Spinal cord (tissue), 9 donors: ENCODE measurements at regions not wholly inside any gene's neighbourhood (a gene's known extent, or its start where the extent isn't known, plus 50 kb on each side); places are given as distances from the start of the nearest gene placed in this dataset.
A peak's percentile ranks its signal among the peaks of the same experiment; 100 is the strongest.

Experiments used
- DNase-seq, 6 donors: peaks; one replicate each; pipeline versions ENCODE4 v3.0.0 to v3.0.0-alpha.2; 2013 to 2015; ENCODE audit warnings: low spot score in 6 of 6, low read depth in 4 of 6
- H3K27ac ChIP-seq: one replicate; pipeline ENCODE4 v1.5.1; 2013; ENCODE audit warnings: low read depth, low read length, control low read depth
- H3K27me3 ChIP-seq: one replicate; pipeline ENCODE4 v1.6.1; 2013; ENCODE audit warnings: low read length; ENCODE audit not compliant: control insufficient read depth, insufficient read depth
- H3K36me3 ChIP-seq: one replicate; pipeline ENCODE4 v1.6.1; 2013; ENCODE audit warnings: low read length; ENCODE audit not compliant: control insufficient read depth, insufficient read depth
- H3K4me1 ChIP-seq: one replicate; pipeline ENCODE4 v1.6.1; 2013; ENCODE audit warnings: low read length; ENCODE audit not compliant: control insufficient read depth, insufficient read depth
- H3K4me3 ChIP-seq: one replicate; pipeline ENCODE4 v1.5.1; 2013; ENCODE audit warnings: low read depth, low read length, control low read depth
- H3K9me3 ChIP-seq: one replicate; pipeline ENCODE4 v1.6.1; 2013; ENCODE audit warnings: low read length; ENCODE audit not compliant: control insufficient read depth, insufficient read depth
- WGBS: methylation state at CpG from one replicate; pipeline ENCODE4 v1.1.5; 2013; ENCODE audit warnings: missing lambda C conversion rate; ENCODE audit not compliant: insufficient coverage; 5-methylcytosine and 5-hydroxymethylcytosine counted together
- donor health status: healthy.

DNA sequence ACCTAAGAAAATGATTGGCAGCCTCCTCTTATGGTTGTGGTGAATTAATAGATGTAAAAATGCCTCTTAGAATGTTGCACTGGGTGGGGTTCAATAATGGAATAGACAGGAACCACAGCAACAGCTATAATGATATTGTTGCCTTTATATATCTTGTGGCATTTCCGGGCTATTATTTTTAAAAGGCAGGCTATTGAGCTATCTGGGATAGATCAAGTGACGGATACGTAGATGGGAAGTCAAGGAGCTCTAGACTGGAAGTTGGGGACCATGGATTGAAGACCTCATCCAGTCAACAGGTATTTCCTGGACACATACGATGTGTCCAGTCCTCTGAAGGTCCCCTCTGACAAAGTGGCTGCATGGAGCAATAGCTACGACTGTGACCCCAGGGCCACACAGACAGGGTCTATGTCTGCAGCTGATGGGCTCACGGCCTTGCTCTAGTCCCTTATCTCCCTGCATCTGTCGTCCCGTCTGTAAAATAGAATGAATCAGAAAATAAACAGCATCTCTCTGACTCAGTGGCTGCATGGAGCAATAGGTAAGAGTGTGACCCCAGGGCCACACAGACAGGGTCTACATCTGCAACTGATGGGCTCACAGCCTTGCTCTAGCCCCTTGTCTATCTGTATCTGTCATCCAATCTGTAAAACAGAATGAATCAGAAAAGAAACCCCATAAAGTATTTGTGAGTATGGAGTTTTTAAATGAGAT, 117.7 kb upstream of the FOXF1 start:
- Histone ChIP-seq H3K36me3 (no peaks in the 10 kb centered on the region), H3K27me3 (no peaks in the 10 kb centered on the region), H3K4me3 (no peak overlapping the region), H3K27ac (no peak overlapping the region), H3K4me1 (peaks cover 14% of the 10 kb centered on the region), H3K9me3 (no peaks in the 10 kb centered on the region)
- no peak for DNase-seq
- 88% methylated on average over 7 of the region's 8 CpGs for WGBS

DNA sequence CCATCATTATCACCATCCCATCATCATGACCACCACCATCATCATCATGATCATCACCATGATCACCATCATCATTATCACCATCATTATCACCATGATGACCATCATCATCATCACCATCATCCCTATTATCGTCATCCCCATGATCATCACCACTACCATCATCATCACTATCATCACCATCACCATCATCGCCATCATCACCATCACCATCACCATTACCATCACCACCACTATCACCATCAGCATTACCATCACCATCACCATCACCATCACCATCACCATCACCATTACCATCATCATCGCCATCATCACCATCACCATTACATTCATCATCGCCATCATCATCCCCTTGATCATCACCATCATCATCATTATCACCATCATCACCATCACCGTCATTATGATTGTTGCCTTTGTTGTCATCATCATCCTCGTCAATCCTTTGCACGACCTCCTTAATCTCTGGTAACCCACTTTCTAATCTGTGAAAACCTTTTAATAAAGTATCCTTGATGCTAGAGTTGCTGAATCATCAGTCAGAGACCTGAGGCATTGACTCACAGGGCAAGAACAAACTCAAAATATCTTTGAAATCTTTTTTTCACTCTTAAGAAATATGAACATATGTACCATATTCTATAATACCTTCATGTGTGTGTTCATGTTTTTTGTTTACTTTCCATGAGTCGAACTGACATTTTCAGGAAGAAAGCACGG, 116.3 kb upstream of the FOXF1 start:
- Histone ChIP-seq H3K4me3 (no peak overlapping the region), H3K36me3 (no peaks in the 10 kb centered on the region), H3K27ac (no peak overlapping the region), H3K27me3 (no peaks in the 10 kb centered on the region), H3K9me3 (no peaks in the 10 kb centered on the region), H3K4me1 (peaks cover 14% of the 10 kb centered on the region)
- 96% methylated on average over 6 of the region's 9 CpGs for WGBS
- DNase-seq = no peak

DNA sequence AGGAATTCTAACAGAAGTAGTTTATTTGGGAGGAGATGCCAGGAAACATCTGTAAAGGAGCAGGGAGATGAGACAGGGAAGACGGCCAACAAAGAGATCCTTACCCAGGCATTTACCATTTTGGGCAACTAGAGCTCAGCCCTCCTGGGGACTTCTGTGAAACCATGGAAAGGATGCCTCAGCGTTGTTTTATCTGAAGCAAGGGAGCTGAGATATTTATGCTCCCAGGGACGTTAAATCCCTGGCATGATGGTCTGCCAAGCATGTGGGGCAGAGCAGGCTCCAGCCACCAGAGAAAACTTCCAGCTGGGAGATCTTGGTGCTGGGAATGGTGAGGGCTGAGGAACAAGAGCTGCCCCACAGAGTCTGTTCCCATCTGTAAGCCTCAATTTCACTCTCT, 114.8 kb upstream of the FOXF1 start:
- Histone ChIP-seq H3K4me1 (peaks cover 14% of the 10 kb centered on the region), H3K27ac (no peak overlapping the region), H3K4me3 (no peak overlapping the region), H3K36me3 (peaks cover 3% of the 10 kb centered on the region), H3K27me3 (no peaks in the 10 kb centered on the region), H3K9me3 (no peaks in the 10 kb centered on the region)
- 25% methylated on average over 3 of the region's 3 CpGs for WGBS
- DNase-seq = no peak

- DNase-seq = peak in 3 of 6 donors; percentile 17 to 81 (median 63)
- no peaks in the 10 kb centered on the region for H3K9me3 ChIP-seq
- H3K4me1 ChIP-seq = peaks cover 14% of the 10 kb centered on the region
- H3K4me3 ChIP-seq = no peak overlapping the region
- H3K36me3 ChIP-seq = peaks cover 3% of the 10 kb centered on the region
- H3K27me3 ChIP-seq = no peaks in the 10 kb centered on the region
- 10% methylated on average over 4 of the region's 10 CpGs for WGBS
- H3K27ac ChIP-seq = no peak overlapping the region
Measured at GRCh38 chr16:86396422-86396821, 113.9 kb upstream of the FOXF1 start.

DNA sequence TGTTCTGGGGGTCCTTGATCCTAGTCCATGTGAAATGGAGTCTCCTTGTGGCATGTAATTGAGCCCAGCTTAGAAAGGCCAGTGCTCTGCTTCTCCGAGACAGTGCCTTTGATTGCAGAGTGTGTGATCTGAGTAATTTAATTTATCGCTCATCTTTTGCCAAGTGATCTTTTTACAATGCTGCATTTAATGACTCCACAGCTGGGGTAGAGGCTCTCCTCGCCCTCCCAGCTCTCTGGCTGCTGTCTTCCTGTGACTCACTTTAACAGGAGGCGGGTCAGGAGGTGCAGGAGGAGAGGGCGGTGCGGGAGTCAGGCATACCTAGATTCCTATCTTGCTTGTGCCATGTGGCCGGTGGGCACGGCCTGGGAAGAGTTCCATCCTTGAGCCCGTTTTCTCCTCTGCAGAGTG, 113.4 kb upstream of the FOXF1 start:
- no peak overlapping the region for H3K27ac ChIP-seq
- no peaks in the 10 kb centered on the region for H3K27me3 ChIP-seq
- WGBS = 39% methylated on average over 5 of the region's 9 CpGs
- no peak overlapping the region for H3K4me3 ChIP-seq
- no peaks in the 10 kb centered on the region for H3K9me3 ChIP-seq
- peaks cover 14% of the 10 kb centered on the region for H3K4me1 ChIP-seq
- peak in 2 of 6 donors; percentile 23 to 65 for DNase-seq
- peaks cover 3% of the 10 kb centered on the region for H3K36me3 ChIP-seq

DNA sequence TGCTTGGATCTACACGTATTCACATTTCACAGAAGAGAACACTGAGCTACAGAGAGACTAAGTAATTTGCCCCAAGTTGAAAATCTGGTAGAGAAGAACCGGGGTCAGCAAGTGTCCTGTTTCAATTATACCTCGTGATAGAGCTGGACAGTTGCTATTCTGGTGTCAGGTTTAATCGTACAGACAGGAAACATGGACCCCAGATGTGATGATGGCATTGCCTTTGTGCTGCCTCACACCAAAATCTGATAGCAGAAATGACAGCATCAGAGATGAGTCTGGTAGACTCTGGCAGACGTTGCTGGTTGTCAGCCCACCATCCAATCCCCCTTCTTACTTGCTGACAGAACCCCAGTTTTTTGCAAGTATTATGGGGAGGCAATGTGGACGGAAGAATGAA, 112.1 kb upstream of the FOXF1 start:
- Histone ChIP-seq H3K27me3 (no peaks in the 10 kb centered on the region), H3K36me3 (peaks cover 3% of the 10 kb centered on the region), H3K4me1 (peaks cover 14% of the 10 kb centered on the region), H3K4me3 (no peak overlapping the region), H3K27ac (no peak overlapping the region), H3K9me3 (no peaks in the 10 kb centered on the region)
- no peak for DNase-seq
- 78% methylated on average over 5 of the region's 6 CpGs for WGBS

DNA sequence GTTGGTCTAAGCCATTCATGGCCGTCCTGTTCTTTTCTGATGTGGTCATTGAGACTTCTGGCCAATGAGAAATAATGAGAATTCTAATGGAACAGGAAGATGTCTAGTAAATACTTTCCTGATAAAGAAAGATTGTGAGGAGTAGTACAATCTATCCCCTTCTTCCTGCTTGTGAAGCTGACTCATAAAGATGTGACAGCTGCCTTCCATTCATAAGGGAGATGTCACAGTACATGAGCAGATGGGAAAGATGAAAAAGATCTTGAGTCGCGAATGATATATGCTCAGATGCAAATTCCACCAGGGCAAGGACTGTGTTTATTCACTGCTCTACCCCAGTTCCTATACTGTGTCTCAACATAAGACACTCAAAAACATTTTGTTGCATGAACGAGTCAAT, 111.7 kb upstream of the FOXF1 start:
- H3K4me1 ChIP-seq = peaks cover 14% of the 10 kb centered on the region
- H3K36me3 ChIP-seq = peaks cover 3% of the 10 kb centered on the region
- H3K27ac ChIP-seq = no peak overlapping the region
- H3K4me3 ChIP-seq = no peak overlapping the region
- H3K9me3 ChIP-seq = no peaks in the 10 kb centered on the region
- WGBS = 83% methylated on average over 2 of the region's 4 CpGs
- H3K27me3 ChIP-seq = no peaks in the 10 kb centered on the region
- peak in 2 of 6 donors; percentile 45 to 66 for DNase-seq

DNA sequence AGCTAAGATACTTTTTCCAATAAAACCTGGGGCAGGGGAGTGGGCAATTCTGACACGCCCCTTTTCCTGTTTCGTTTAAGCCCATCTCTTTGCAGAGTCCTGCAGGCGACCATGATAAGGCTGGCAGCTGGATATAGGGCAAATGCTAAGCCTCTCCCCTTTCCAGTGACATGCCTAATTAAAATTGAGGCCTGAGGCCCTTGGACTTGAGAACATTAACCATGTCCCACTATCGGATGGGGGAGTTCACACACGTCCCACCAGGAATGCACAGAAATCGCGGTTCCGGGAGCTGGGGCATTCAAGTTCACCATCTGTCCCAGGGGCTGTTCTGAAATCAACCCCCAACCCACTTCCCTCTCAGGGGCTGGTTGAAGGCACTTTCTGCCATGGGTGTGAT, 109.2 kb upstream of the FOXF1 start:
- Histone ChIP-seq H3K9me3 (no peaks in the 10 kb centered on the region), H3K4me1 (peaks cover 10% of the 10 kb centered on the region), H3K4me3 (no peak overlapping the region), H3K27me3 (no peaks in the 10 kb centered on the region), H3K27ac (no peak overlapping the region), H3K36me3 (peaks cover 3% of the 10 kb centered on the region)
- no peak for DNase-seq
- 79% methylated on average over 5 of the region's 8 CpGs for WGBS

GRCh38 chr16:86403085-86403484, 107.2 kb upstream of the FOXF1 start:
- Histone ChIP-seq H3K4me3 (no peak overlapping the region), H3K9me3 (no peaks in the 10 kb centered on the region), H3K27ac (no peak overlapping the region), H3K4me1 (no peaks in the 10 kb centered on the region), H3K27me3 (no peaks in the 10 kb centered on the region), H3K36me3 (peaks cover 3% of the 10 kb centered on the region)
- no peak for DNase-seq
- 95% methylated on average over 5 of the region's 7 CpGs for whole genome bisulfite sequencing
